Keratinocyte (primary cell): ENCODE measurements at regions not wholly inside any gene's neighbourhood (a gene's known extent, or its start where the extent isn't known, plus 50 kb on each side); places are given as distances from the start of the nearest gene placed in this dataset.

Experiments
- DNase-seq: peaks from one replicate; pipeline ENCODE4 v3.0.0-alpha.2; 2011; ENCODE audit warnings: low read depth, missing footprints, low spot score
- FAIRE-seq: peaks from 2 replicates; lab custom pipeline; 2011; peaks lifted over from hg19 to GRCh38; lab: Jason Lieb, UNC
- H2AFZ ChIP-seq: 2 replicates; pipeline ENCODE4 v1.6.0; 2012; ENCODE audit warnings: low read length, control low read depth, inconsistent platforms; ENCODE audit not compliant: control insufficient read depth
- H3K27ac ChIP-seq: 2 replicates; pipeline ENCODE4 v1.5.1; 2011; ENCODE audit warnings: low read length; ENCODE audit not compliant: control insufficient read depth, insufficient read depth
- H3K27me3 ChIP-seq: 3 replicates; pipeline ENCODE4 v1.6.0; 2011; ENCODE audit warnings: low read length; ENCODE audit not compliant: control insufficient read depth, insufficient read depth; ENCODE audit errors: extremely low read depth
- H3K36me3 ChIP-seq, 2 experiments: 2 replicates in 1 of 2; 3 replicates in 1 of 2; pipeline ENCODE4 v1.5.1; 2011; ENCODE audit warnings: low read length in 2 of 2, mild to moderate bottlenecking in 1 of 2; ENCODE audit not compliant: control insufficient read depth in 2 of 2, insufficient read depth in 2 of 2; ENCODE audit errors: extremely low read depth in 1 of 2
- H3K4me1 ChIP-seq: 3 replicates; pipeline ENCODE4 v1.5.1; 2011; ENCODE audit warnings: low read length; ENCODE audit not compliant: control insufficient read depth, insufficient read depth; ENCODE audit errors: extremely low read depth
- H3K4me2 ChIP-seq: 3 replicates; pipeline ENCODE4 v1.6.0; 2011; ENCODE audit warnings: low read depth, low read length; ENCODE audit not compliant: control insufficient read depth, insufficient read depth; ENCODE audit errors: extremely low read depth
- H3K4me3 ChIP-seq, 3 experiments: fragments of 200-600 bp in 1 of 3; sonication (generic) in 1 of 3; 2 replicates in 2 of 3; 3 replicates in 1 of 3; pipeline ENCODE4 v1.5.1; 2011 to 2016; ENCODE audit warnings: low read length in 3 of 3, mild to moderate bottlenecking in 3 of 3, control low read depth in 2 of 3, inconsistent platforms in 1 of 3, low read depth in 1 of 3, mixed read lengths in 1 of 3, mixed run types in 1 of 3, moderate library complexity in 1 of 3; ENCODE audit not compliant: control insufficient read depth in 2 of 3, insufficient read depth in 2 of 3; ENCODE audit errors: extremely low read depth in 1 of 3
- H3K79me2 ChIP-seq: 2 replicates; pipeline ENCODE4 v1.6.0; 2012; ENCODE audit warnings: low read length; ENCODE audit not compliant: control insufficient read depth, insufficient read depth
- H3K9ac ChIP-seq: 3 replicates; pipeline ENCODE4 v1.6.0; 2011; ENCODE audit warnings: low read length; ENCODE audit not compliant: control insufficient read depth, insufficient read depth; ENCODE audit errors: extremely low read depth
- H3K9me1 ChIP-seq: 3 replicates; pipeline ENCODE4 v1.6.0; 2011; ENCODE audit warnings: low read length; ENCODE audit not compliant: control insufficient read depth, insufficient read depth; ENCODE audit errors: extremely low read depth
- H3K9me3 ChIP-seq: 2 replicates; pipeline ENCODE4 v1.5.1; 2012; ENCODE audit warnings: low read depth, low read length; ENCODE audit not compliant: control insufficient read depth
- H4K20me1 ChIP-seq: 3 replicates; pipeline ENCODE4 v1.6.0; 2011; ENCODE audit warnings: low read length; ENCODE audit not compliant: control insufficient read depth, insufficient read depth; ENCODE audit errors: extremely low read depth
- EZH2 ChIP-seq: IDR thresholded peaks from one replicate; pipeline ENCODE4 v1.6.1; 2012; ENCODE audit warnings: inconsistent platforms, mild to moderate bottlenecking, low read length, moderate library complexity
- dilution Hi-C: fragments of 300-500 bp; cut with MboI; formaldehyde crosslinking; loops from one replicate; pipeline ENCODE4 v1.7.0; 2020; ENCODE audit warnings: low sequenced_read_pairs; ENCODE audit not compliant: extremely low pct_ligation_motif_present
- TF ChIP-seq, protein P1 (sequence below), 3 experiments: IDR thresholded peaks in 1 of 3; conservative IDR thresholded peaks in 1 of 3; optimal IDR thresholded peaks in 1 of 3; 2 replicates in 2 of 3; 3 replicates in 1 of 3; pipeline versions ENCODE3 to v1.5.1; 2011; ENCODE audit warnings: low read length in 3 of 3, mild to moderate bottlenecking in 3 of 3, moderate library complexity in 2 of 3, control low read depth in 1 of 3, inconsistent platforms in 1 of 3; ENCODE audit not compliant: insufficient read depth in 2 of 3; ENCODE audit errors: extremely low read depth in 1 of 3

GRCh38 chr5:2556375-2556966 lies 195.0 kb downstream of the IRX2 start:
- no peaks in the 10 kb centered on the region for H3K27me3 ChIP-seq
- dilution Hi-C loops = no loop called here
- no peak for FAIRE-seq

GRCh38 chr5:2553611-2554010 lies 197.9 kb downstream of the IRX2 start:
- Histone ChIP-seq H3K36me3 (no peaks in the 10 kb centered on the region), H3K27me3 (no peaks in the 10 kb centered on the region), H3K9ac (no peak overlapping the region), H3K4me1 (no peaks in the 10 kb centered on the region), H3K9me1 (no peaks in the 10 kb centered on the region), H4K20me1 (no peaks in the 10 kb centered on the region), H3K4me3 (no peak overlapping the region), H3K27ac (no peak overlapping the region), H3K4me2 (no peak overlapping the region), H2AFZ (no peak overlapping the region), H3K9me3 (peaks cover 2% of the 10 kb centered on the region), H3K79me2 (no peaks in the 10 kb centered on the region)
- FAIRE-seq = no peak
- DNase-seq = no peak
- dilution Hi-C loops = no loop called here
- TF ChIP-seq, protein P1, sequence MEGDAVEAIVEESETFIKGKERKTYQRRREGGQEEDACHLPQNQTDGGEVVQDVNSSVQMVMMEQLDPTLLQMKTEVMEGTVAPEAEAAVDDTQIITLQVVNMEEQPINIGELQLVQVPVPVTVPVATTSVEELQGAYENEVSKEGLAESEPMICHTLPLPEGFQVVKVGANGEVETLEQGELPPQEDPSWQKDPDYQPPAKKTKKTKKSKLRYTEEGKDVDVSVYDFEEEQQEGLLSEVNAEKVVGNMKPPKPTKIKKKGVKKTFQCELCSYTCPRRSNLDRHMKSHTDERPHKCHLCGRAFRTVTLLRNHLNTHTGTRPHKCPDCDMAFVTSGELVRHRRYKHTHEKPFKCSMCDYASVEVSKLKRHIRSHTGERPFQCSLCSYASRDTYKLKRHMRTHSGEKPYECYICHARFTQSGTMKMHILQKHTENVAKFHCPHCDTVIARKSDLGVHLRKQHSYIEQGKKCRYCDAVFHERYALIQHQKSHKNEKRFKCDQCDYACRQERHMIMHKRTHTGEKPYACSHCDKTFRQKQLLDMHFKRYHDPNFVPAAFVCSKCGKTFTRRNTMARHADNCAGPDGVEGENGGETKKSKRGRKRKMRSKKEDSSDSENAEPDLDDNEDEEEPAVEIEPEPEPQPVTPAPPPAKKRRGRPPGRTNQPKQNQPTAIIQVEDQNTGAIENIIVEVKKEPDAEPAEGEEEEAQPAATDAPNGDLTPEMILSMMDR (optimal IDR thresholded peaks at IDR 0.05 in 1 of 3, IDR thresholded peaks at IDR 0.05 in 1 of 3, conservative IDR thresholded peaks at IDR 0.05 in 1 of 3; ENCODE audit: extremely low read depth in 1 of 3, insufficient read depth in 2 of 3, low read length in 3 of 3) = no peak

More at GRCh38 chr5:2556375-2556966, 195.0 kb downstream of the IRX2 start:
- no peaks in the 10 kb centered on the region for H3K4me1 ChIP-seq
- no peak overlapping the region for H3K27ac ChIP-seq
- no peak overlapping the region for H2AFZ ChIP-seq
- H3K36me3 ChIP-seq = no peaks in the 10 kb centered on the region
- no peak overlapping the region for H3K9ac ChIP-seq
- no peak for TF ChIP-seq EZH2
- TF ChIP-seq, protein P1 (optimal IDR thresholded peaks at IDR 0.05 in 1 of 3, IDR thresholded peaks at IDR 0.05 in 1 of 3, conservative IDR thresholded peaks at IDR 0.05 in 1 of 3; ENCODE audit: extremely low read depth in 1 of 3, insufficient read depth in 2 of 3, low read length in 3 of 3) = no peak
- H3K9me1 ChIP-seq = no peaks in the 10 kb centered on the region
- H3K9me3 ChIP-seq = peaks cover 2% of the 10 kb centered on the region
- no peak for DNase-seq
- H3K4me3 ChIP-seq = no peak overlapping the region
- no peak overlapping the region for H3K4me2 ChIP-seq
- H3K79me2 ChIP-seq = no peaks in the 10 kb centered on the region
- no peaks in the 10 kb centered on the region for H4K20me1 ChIP-seq
